ENCODE measurements at regions not wholly inside any gene's neighbourhood (a gene's known extent, or its start where the extent isn't known, plus 50 kb on each side); places are given as distances from the start of the nearest gene placed in this dataset.

DNA sequence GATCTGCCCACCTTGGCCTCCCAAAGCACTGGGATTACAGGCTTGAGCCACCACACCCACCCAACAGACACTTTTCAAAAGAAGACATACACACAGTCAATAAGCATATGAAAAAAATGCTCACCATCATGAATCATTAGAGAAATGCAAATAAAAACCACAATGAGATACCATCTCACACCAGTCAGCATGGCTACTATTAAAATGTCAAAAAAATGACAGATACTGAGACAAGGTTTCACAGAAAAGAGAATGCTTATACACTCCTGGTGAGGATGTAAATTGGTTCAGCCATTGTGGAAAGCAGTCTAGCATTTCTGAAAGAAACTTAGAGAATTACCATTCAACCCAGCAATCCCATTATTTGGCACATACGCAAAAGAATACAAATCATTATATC, 1947.2 kb downstream of the SUCLG1 start:
- H3K4me3 ChIP-seq (ENCODE audit: control insufficient read depth, low read depth, low read length): no peak overlapping the region
- DNase-seq (ENCODE audit: low read depth): no peak
- TF ChIP-seq, protein P1, sequence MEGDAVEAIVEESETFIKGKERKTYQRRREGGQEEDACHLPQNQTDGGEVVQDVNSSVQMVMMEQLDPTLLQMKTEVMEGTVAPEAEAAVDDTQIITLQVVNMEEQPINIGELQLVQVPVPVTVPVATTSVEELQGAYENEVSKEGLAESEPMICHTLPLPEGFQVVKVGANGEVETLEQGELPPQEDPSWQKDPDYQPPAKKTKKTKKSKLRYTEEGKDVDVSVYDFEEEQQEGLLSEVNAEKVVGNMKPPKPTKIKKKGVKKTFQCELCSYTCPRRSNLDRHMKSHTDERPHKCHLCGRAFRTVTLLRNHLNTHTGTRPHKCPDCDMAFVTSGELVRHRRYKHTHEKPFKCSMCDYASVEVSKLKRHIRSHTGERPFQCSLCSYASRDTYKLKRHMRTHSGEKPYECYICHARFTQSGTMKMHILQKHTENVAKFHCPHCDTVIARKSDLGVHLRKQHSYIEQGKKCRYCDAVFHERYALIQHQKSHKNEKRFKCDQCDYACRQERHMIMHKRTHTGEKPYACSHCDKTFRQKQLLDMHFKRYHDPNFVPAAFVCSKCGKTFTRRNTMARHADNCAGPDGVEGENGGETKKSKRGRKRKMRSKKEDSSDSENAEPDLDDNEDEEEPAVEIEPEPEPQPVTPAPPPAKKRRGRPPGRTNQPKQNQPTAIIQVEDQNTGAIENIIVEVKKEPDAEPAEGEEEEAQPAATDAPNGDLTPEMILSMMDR (IDR thresholded peaks at IDR 0.05; ENCODE audit: control insufficient read depth, insufficient read depth, low read depth, low read length, missing control alignments): no peak

DNA sequence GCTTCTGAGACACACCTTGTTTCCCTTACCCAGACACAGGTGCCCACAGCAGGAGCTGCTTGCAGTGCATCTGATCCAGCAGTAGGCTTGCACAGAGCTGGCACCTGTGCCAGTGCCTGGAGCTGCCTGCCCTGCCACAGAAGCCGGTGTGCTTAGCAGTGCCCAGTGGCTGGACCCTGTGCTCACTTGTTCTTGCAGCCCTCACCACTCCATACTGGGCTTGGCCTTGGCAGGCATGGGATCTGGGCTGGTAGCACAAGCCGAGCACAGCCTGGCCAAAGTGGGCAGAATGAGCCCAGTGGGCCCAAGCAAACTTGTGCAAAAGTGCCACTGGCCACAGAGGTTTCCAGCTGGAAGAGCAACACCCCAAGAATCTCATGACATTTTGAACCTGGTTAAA, 1950.4 kb downstream of the SUCLG1 start:
- no peak overlapping the region for H3K4me3 ChIP-seq (ENCODE audit: control insufficient read depth, low read depth, low read length)
- DNase-seq (ENCODE audit: low read depth): no peak
- TF ChIP-seq, protein P1 (IDR thresholded peaks at IDR 0.05; ENCODE audit: control insufficient read depth, insufficient read depth, low read depth, low read length, missing control alignments): no peak

DNA sequence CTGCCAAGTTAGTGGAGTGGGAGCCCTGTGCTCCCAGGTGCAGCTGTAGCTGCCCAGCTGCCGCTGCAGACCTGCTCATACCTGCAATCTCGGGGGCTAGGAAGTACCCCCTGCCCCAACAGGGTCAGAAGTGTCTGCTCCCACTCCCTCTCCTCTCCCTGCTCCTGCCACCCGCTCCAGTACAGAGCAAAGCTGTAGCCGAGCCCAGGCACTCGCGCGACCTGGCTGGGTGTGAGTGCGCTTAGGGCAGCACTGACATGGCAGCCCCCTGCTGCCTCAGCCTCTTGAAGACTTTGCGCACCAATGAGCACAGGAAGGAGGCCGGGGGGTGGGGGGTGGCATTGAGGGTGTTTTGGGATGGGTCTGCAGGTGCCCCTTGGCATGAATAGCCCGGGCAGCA, 1951.4 kb downstream of the SUCLG1 start:
- DNase-seq (ENCODE audit: low read depth): no peak
- H3K4me3 ChIP-seq (ENCODE audit: control insufficient read depth, low read depth, low read length): no peak overlapping the region
- TF ChIP-seq, protein P1 (IDR thresholded peaks at IDR 0.05; ENCODE audit: control insufficient read depth, insufficient read depth, low read depth, low read length, missing control alignments): no peak

DNA sequence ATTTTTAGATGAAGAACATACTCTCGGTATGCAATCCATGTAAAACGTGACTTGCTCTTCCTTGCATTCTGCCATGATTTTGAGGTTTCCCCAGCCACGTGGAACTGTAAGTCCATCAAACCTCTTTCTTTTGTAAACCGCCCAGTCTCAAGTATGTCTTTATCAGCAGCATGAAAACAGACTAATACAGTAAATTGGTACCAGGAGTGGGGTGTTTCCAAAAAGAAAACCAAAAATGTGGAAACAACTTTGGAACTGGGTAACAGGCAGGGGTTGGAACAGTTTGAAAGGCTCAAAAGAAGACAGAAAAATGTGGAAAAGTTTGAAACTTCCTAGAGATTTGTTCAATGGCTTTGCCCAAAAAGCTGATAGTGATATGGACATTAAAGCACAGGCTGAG, 1957.9 kb downstream of the SUCLG1 start:
- TF ChIP-seq, protein P1 (IDR thresholded peaks at IDR 0.05; ENCODE audit: control insufficient read depth, insufficient read depth, low read depth, low read length, missing control alignments): no peak
- H3K4me3 ChIP-seq (ENCODE audit: control insufficient read depth, low read depth, low read length): no peak overlapping the region
- DNase-seq (ENCODE audit: low read depth): no peak

DNA sequence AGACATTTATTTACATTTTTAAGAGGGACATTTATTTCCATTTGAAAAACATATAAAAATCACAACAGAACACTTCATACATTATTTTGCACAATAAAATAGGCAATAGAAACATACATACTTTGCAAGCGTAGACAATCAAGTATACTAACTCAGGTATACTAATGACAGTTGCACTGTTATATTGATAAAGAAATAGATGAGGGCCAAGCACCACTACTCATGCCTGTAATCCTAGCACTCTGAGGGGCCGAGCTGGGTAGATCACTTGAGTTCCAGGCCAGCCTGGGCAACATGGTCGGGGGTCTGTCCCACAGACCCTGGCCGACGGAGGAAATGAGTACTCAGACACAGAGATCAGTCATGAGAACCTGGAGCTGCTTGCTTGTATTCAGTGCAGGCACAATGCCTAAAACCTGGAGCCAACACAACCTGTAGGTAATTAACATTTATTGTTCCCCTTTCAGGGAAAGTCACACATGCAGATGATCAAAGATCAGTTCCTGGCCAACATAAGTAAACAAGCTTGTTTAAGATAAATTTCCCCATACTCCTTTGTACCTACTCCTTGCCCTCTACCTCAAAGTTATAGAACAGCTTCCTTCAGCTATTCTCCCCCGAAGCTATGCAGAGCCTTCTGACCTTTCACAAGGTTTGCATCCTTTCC, 1960.2 kb downstream of the SUCLG1 start:
- no peak for DNase-seq (ENCODE audit: low read depth)

DNA sequence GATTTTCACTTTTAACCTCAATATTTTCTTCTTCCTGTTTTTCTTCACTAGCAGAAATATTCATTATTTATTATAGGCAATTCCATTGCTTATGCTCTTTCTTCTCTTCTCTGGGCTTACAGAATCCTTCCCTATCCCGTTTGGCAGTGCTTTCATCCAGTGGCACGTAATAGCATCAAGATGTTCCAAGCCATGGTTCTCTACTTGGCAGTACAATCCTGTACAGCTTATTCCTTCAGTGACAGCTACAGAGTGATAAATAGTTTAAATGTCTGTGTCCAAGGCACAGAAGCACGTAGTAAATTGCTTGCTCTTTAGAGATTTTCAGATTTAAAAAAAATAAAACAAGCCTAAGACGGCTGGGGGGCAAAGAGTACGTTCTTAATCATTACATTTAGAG, 1964.3 kb downstream of the SUCLG1 start:
- DNase-seq (ENCODE audit: low read depth): no peak
- TF ChIP-seq, protein P1 (IDR thresholded peaks at IDR 0.05; ENCODE audit: control insufficient read depth, insufficient read depth, low read depth, low read length, missing control alignments): no peak
- no peak overlapping the region for H3K4me3 ChIP-seq (ENCODE audit: control insufficient read depth, low read depth, low read length)

More for the DNA sequence above, 1960.2 kb downstream of the SUCLG1 start:
- H3K4me3 ChIP-seq (ENCODE audit: control insufficient read depth, low read depth, low read length): no peak overlapping the region
- TF ChIP-seq, protein P1 (IDR thresholded peaks at IDR 0.05; ENCODE audit: control insufficient read depth, insufficient read depth, low read depth, low read length, missing control alignments): no peak
